GM12873 (cell line): ENCODE measurements at regions not wholly inside any gene's neighbourhood (a gene's known extent, or its start where the extent isn't known, plus 50 kb on each side); places are given as distances from the start of the nearest gene placed in this dataset.

Experiments used
- TF ChIP-seq, protein P1 (sequence below): IDR thresholded peaks from 2 replicates; pipeline ENCODE4 v1.5.1; 2012; ENCODE audit warnings: low read depth, mild to moderate bottlenecking, moderate library complexity, low read length, control low read depth; ENCODE audit not compliant: insufficient read depth; ENCODE audit errors: missing control alignments

DNA sequence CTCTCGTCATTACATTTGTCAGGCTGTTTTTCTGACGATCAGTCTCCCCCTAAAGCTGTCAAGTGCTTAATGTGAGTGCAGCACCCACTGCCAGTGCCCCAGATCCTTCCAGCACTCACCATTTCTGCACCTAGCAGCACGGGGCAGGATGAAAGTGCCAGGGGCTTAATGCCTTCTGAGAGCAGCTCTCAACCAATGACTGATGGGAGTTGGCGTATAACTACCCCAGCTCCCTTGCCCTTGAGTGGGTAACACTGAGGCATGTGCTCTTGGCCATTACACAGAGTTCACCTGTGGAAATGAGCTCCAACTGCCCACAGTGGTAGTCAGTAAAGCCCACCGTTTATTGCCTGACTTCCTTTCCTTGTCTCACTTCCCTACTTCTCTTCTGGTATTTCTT lies 226.2 kb upstream of the BCOR start:
- TF ChIP-seq, protein P1, sequence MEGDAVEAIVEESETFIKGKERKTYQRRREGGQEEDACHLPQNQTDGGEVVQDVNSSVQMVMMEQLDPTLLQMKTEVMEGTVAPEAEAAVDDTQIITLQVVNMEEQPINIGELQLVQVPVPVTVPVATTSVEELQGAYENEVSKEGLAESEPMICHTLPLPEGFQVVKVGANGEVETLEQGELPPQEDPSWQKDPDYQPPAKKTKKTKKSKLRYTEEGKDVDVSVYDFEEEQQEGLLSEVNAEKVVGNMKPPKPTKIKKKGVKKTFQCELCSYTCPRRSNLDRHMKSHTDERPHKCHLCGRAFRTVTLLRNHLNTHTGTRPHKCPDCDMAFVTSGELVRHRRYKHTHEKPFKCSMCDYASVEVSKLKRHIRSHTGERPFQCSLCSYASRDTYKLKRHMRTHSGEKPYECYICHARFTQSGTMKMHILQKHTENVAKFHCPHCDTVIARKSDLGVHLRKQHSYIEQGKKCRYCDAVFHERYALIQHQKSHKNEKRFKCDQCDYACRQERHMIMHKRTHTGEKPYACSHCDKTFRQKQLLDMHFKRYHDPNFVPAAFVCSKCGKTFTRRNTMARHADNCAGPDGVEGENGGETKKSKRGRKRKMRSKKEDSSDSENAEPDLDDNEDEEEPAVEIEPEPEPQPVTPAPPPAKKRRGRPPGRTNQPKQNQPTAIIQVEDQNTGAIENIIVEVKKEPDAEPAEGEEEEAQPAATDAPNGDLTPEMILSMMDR = no peak

DNA sequence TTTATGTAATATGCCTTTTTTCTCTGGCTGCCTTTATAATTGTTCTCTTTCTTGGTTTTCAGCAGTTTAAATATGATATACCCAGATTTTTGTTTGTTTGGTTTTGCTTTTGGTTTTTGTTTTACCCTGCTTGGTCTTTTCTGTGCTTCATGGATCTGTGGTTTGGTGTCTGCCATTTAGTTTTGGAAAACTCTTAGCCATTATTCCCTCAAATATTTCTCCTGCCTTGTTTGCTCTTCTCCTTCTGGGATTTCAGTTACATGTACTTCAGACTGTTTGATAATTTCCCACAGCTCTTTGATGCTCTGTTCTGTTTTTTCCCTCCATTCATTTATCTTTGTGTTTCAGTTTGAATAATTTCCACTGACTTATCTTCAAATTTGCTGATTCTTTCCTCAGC lies 223.1 kb upstream of the BCOR start:
- TF ChIP-seq, protein P1 = no peak

DNA sequence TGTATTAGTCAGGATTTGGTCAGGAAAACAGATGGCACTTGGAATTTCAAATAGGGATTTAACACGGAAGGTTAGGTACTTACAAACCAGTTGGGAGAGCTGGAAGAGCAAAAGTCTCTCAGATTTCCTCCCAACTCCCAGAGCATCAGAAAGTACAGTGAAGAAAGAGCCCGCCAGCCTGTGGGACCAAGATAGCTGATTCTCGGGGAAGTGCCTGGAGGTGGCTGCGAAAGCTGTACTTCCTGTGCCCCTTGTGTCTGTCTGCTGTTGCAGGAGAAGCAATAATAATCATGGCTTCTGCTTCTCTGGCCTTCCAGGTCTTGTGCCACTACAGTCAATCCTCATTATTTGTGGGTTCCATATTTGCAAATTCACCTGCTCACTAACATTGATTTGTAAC lies 221.0 kb upstream of the BCOR start:
- TF ChIP-seq, protein P1 = no peak

DNA sequence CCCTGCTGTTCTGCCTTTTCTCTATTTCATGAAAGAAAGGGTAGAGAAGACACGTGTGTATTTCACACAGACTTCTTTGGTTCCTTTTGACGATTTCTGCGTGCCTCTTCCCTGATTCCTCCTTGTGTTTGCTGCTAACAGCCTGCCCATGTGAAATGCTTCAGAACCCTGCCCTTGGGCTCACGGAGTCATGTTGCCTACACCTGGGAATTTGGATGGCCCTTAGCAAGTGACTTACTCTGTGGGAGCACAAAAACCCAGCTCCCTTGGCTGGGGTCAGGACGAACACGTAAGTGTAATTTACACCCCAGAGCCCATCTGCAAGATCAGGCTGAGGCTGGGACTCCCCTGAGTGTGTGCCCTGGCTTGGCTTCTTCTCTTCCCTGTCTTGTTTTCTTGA lies 220.3 kb upstream of the BCOR start:
- TF ChIP-seq, protein P1 = no peak

DNA sequence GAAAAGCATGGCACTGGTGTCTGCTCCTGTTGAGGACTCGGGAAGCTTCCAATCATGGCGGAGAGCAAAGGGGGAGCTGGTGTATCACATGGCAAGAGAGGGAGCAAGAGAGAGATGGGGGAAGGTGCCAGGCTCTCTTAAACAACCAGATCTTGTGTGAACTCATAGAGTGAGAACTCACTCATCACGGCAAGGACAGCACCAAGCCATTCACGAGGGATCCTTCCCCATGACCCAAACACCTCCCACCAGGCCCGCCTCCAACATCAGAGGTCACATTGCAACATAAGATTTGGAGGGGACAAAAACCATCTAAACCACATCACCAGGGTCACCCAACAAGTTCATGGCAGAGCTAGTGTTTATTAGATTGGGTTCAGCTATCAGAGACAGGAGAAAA lies 218.7 kb upstream of the BCOR start:
- TF ChIP-seq, protein P1 = no peak

DNA sequence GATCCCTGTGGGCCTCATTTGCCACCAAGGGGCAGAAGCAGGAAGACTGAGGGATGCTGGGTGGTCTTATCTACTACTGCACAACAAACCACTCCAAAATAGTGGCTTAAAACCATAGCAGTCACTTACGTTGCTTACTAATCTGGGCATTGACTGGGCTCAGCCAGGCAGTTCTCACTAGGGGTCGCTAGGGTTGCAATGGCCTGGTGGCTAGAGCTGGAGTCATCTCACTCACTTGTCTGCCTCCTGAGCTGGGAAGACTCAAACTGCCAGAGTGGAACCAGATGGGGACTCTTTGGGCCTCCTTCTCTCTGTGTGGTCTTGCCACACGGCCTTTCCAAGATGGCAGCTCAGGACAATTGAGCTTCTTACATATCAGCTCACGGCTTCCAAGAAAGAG lies 216.3 kb upstream of the BCOR start:
- TF ChIP-seq, protein P1 = no peak

DNA sequence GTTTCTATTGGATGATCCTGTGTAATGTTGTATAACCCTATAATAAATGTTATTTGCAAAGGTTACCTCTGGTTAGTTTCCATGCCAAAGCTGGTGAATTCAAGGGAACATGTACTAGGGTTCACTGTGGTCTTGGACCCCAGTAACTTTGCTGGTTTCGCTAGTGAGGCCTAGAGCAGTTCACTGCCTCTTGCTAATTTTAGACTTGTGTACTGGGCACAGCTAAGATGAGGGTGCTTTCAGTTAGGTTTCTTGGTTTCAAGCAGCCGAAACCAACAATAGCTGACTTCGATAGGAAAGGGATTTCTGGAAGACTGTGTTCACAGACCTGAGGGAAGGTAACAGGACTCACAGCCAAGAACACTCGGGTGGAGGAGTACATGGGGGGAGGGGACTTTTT lies 215.5 kb upstream of the BCOR start:
- TF ChIP-seq, protein P1 = no peak
